ENCODE measurements at regions not wholly inside any gene's neighbourhood (a gene's known extent, or its start where the extent isn't known, plus 50 kb on each side); places are given as distances from the start of the nearest gene placed in this dataset.

- Mint-ChIP-seq H3K4me1 (peaks cover 5% of the 10 kb centered on the region), H3K27ac (no peak overlapping the region), H3K9me3 (ENCODE audit: low read depth) (no peaks in the 10 kb centered on the region), H3K4me3 (no peak overlapping the region), H3K36me3 (ENCODE audit: low read depth) (no peaks in the 10 kb centered on the region), H3K27me3 (peaks cover 34% of the 10 kb centered on the region)
- ATAC-seq: no peak
- intact Hi-C loops (cut with DNase I, micrococcal nuclease): no loop called here
- CTCF ChIA-PET: interaction anchor here (0.8 to 1.7 kb wide), 4 partner anchors 12 to 92 kb away, joined by 4 to 6 read pairs (median 4); no protein-coding TSS in a partner anchor
- no peak for DNase-seq
- POLR2A ChIA-PET: no interaction called here
Observed at GRCh38 chr15:79676621-79677020, 220.2 kb downstream of the MTHFS start.

GRCh38 chr15:79677241-79677640 is 219.6 kb downstream of the MTHFS start:
- intact Hi-C loops (cut with DNase I, micrococcal nuclease): no loop called here
- Mint-ChIP-seq H3K4me3 (no peak overlapping the region), H3K9me3 (ENCODE audit: low read depth) (no peaks in the 10 kb centered on the region), H3K27ac (no peak overlapping the region), H3K4me1 (peaks cover 5% of the 10 kb centered on the region), H3K27me3 (peaks cover 34% of the 10 kb centered on the region), H3K36me3 (ENCODE audit: low read depth) (no peaks in the 10 kb centered on the region)
- ATAC-seq (no peak), DNase-seq (no peak)
- CTCF ChIA-PET: interaction anchor here (0.8 to 1.7 kb wide), 5 partner anchors 13 to 441 kb away, joined by 3 to 6 read pairs (median 4); no protein-coding TSS in a partner anchor
- POLR2A ChIA-PET: no interaction called here

GRCh38 chr15:79678032-79678701 is 218.6 kb downstream of the MTHFS start:
- peaks cover 5% of the 10 kb centered on the region for H3K4me1 Mint-ChIP-seq
- peaks cover 34% of the 10 kb centered on the region for H3K27me3 Mint-ChIP-seq
- H3K36me3 Mint-ChIP-seq (ENCODE audit: low read depth): no peaks in the 10 kb centered on the region
- no peaks in the 10 kb centered on the region for H3K9me3 Mint-ChIP-seq (ENCODE audit: low read depth)
- intact Hi-C loops (cut with DNase I, micrococcal nuclease): no loop called here
- ChIA-PET POLR2A (no interaction called here), CTCF (interaction anchor here (1.5 kb wide), 1 partner anchor 17 kb away, joined by 4 read pairs; no protein-coding TSS in a partner anchor)
- no peak overlapping the region for H3K27ac Mint-ChIP-seq
- ATAC-seq (no peak), DNase-seq (no peak)
- no peak overlapping the region for H3K4me3 Mint-ChIP-seq

- ChIA-PET POLR2A (no interaction called here), CTCF (no interaction called here)
- Mint-ChIP-seq H3K27me3 (peaks cover 21% of the 10 kb centered on the region), H3K4me1 (no peaks in the 10 kb centered on the region), H3K36me3 (ENCODE audit: low read depth) (no peaks in the 10 kb centered on the region), H3K9me3 (ENCODE audit: low read depth) (no peaks in the 10 kb centered on the region), H3K27ac (no peak overlapping the region), H3K4me3 (no peak overlapping the region)
- peak; percentile 8 for DNase-seq
- no peak for ATAC-seq
- intact Hi-C loops (cut with DNase I, micrococcal nuclease): no loop called here
Observed at GRCh38 chr15:79680720-79681119, 216.1 kb downstream of the MTHFS start.

GRCh38 chr15:79682285-79682684 is 214.5 kb downstream of the MTHFS start:
- ChIA-PET CTCF (no interaction called here), POLR2A (no interaction called here)
- Mint-ChIP-seq H3K4me3 (no peak overlapping the region), H3K36me3 (ENCODE audit: low read depth) (no peaks in the 10 kb centered on the region), H3K4me1 (no peaks in the 10 kb centered on the region), H3K27ac (no peak overlapping the region), H3K27me3 (peaks cover 22% of the 10 kb centered on the region), H3K9me3 (ENCODE audit: low read depth) (no peaks in the 10 kb centered on the region)
- no peak for DNase-seq
- intact Hi-C loops (cut with DNase I, micrococcal nuclease): no loop called here
- ATAC-seq: no peak

GRCh38 chr15:79682851-79683288 is 213.9 kb downstream of the MTHFS start:
- Mint-ChIP-seq H3K36me3 (ENCODE audit: low read depth) (no peaks in the 10 kb centered on the region), H3K4me3 (no peak overlapping the region), H3K4me1 (no peaks in the 10 kb centered on the region), H3K9me3 (ENCODE audit: low read depth) (no peaks in the 10 kb centered on the region), H3K27me3 (peaks cover 18% of the 10 kb centered on the region), H3K27ac (no peak overlapping the region)
- intact Hi-C loops (cut with DNase I, micrococcal nuclease): no loop called here
- ATAC-seq (no peak), DNase-seq (no peak)
- CTCF ChIA-PET: no interaction called here
- POLR2A ChIA-PET: no interaction called here

GRCh38 chr15:79689030-79689429 is 207.8 kb downstream of the MTHFS start:
- POLR2A ChIA-PET: no interaction called here
- Mint-ChIP-seq H3K27me3 (peaks cover 6% of the 10 kb centered on the region), H3K9me3 (ENCODE audit: low read depth) (peaks cover 11% of the 10 kb centered on the region), H3K36me3 (ENCODE audit: low read depth) (no peaks in the 10 kb centered on the region), H3K4me1 (no peaks in the 10 kb centered on the region), H3K4me3 (no peak overlapping the region), H3K27ac (no peak overlapping the region)
- CTCF ChIA-PET: no interaction called here
- ATAC-seq (no peak), DNase-seq (no peak)
- intact Hi-C loops (cut with DNase I, micrococcal nuclease): no loop called here

- POLR2A ChIA-PET: no interaction called here
- Mint-ChIP-seq H3K36me3 (ENCODE audit: low read depth) (no peaks in the 10 kb centered on the region), H3K9me3 (ENCODE audit: low read depth) (no peaks in the 10 kb centered on the region), H3K27ac (no peak overlapping the region), H3K4me1 (no peaks in the 10 kb centered on the region), H3K4me3 (no peak overlapping the region), H3K27me3 (peaks cover 9% of the 10 kb centered on the region)
- ATAC-seq: no peak
- intact Hi-C loops (cut with DNase I, micrococcal nuclease): no loop called here
- CTCF ChIA-PET: no interaction called here
- DNase-seq: no peak
Observed at GRCh38 chr15:79700951-79701480, 195.8 kb downstream of the MTHFS start.

- H3K4me1 Mint-ChIP-seq: no peaks in the 10 kb centered on the region
- H3K4me3 Mint-ChIP-seq: no peak overlapping the region
- no peaks in the 10 kb centered on the region for H3K9me3 Mint-ChIP-seq (ENCODE audit: low read depth)
- no peaks in the 10 kb centered on the region for H3K36me3 Mint-ChIP-seq (ENCODE audit: low read depth)
- intact Hi-C loops (cut with DNase I, micrococcal nuclease): no loop called here
- CTCF ChIA-PET: no interaction called here
- DNase-seq (no peak), ATAC-seq (no peak)
- H3K27me3 Mint-ChIP-seq: peaks cover 16% of the 10 kb centered on the region
- POLR2A ChIA-PET: no interaction called here
- H3K27ac Mint-ChIP-seq: no peak overlapping the region
Observed at GRCh38 chr15:79702621-79703020, 194.2 kb downstream of the MTHFS start.

GRCh38 chr15:79721256-79721655 is 175.6 kb downstream of the MTHFS start:
- POLR2A ChIA-PET: no interaction called here
- DNase-seq: no peak
- CTCF ChIA-PET: no interaction called here
- Mint-ChIP-seq H3K27ac (no peak overlapping the region), H3K4me1 (no peaks in the 10 kb centered on the region), H3K36me3 (ENCODE audit: low read depth) (no peaks in the 10 kb centered on the region), H3K4me3 (no peak overlapping the region), H3K9me3 (ENCODE audit: low read depth) (no peaks in the 10 kb centered on the region), H3K27me3 (peaks cover 21% of the 10 kb centered on the region)
- intact Hi-C loops (cut with DNase I, micrococcal nuclease): no loop called here
- ATAC-seq: no peak

GRCh38 chr15:79724312-79724711 is 172.5 kb downstream of the MTHFS start:
- Mint-ChIP-seq H3K4me1 (no peaks in the 10 kb centered on the region), H3K36me3 (ENCODE audit: low read depth) (no peaks in the 10 kb centered on the region), H3K4me3 (no peak overlapping the region), H3K27me3 (peaks cover 24% of the 10 kb centered on the region), H3K9me3 (ENCODE audit: low read depth) (no peaks in the 10 kb centered on the region), H3K27ac (no peak overlapping the region)
- POLR2A ChIA-PET: no interaction called here
- DNase-seq (no peak), ATAC-seq (no peak)
- CTCF ChIA-PET: no interaction called here
- intact Hi-C loops (cut with DNase I, micrococcal nuclease): no loop called here

- H3K4me1 Mint-ChIP-seq: no peaks in the 10 kb centered on the region
- no peak for DNase-seq
- no peaks in the 10 kb centered on the region for H3K36me3 Mint-ChIP-seq (ENCODE audit: low read depth)
- H3K4me3 Mint-ChIP-seq: no peak overlapping the region
- ATAC-seq: no peak
- H3K9me3 Mint-ChIP-seq (ENCODE audit: low read depth): no peaks in the 10 kb centered on the region
- H3K27ac Mint-ChIP-seq: no peak overlapping the region
- intact Hi-C loops (cut with DNase I, micrococcal nuclease): no loop called here
- H3K27me3 Mint-ChIP-seq: peaks cover 28% of the 10 kb centered on the region
- ChIA-PET CTCF (no interaction called here), POLR2A (no interaction called here)
Observed at GRCh38 chr15:79724804-79725203, 172.0 kb downstream of the MTHFS start.

All from activated CD4-positive, alpha-beta T cell treated with anti-CD3 and anti-CD28 coated beads for 36 hours (primary cell).